ENCODE measurements at regions not wholly inside any gene's neighbourhood (a gene's known extent, or its start where the extent isn't known, plus 50 kb on each side); places are given as distances from the start of the nearest gene placed in this dataset.

DNA sequence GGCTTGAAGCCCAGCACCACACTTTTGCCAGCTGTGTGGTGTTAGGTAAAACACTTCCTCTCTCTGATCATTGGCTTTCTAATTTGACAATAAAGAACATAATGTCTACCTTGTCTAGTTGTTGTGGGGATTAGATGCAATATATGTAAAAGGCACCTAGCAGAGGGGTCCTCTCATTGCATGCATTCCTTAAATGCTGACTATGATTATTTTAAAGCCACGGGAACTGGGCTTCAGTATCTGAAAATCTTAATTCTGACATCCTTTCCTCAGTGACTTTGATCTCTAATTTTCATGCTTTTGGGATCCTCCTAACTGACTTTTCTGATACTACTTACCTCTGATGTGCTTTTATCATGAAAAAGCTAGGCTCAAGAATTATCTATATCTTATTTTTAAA, 596.3 kb downstream of the TAFA4 start:
- no peak overlapping the region for H3K14ac ChIP-seq (ENCODE audit: insufficient read length)
- H4K20me1 ChIP-seq (replicated peaks in 1 of 2; ENCODE audit: control insufficient read depth in 1 of 2, insufficient read depth in 2 of 2, low read length in 2 of 2), result no peaks in the 10 kb centered on the region
- H3K23me2 ChIP-seq (ENCODE audit: low read depth, low read length), result no peaks in the 10 kb centered on the region
- H3K27me3 ChIP-seq (replicated peaks in 1 of 4; ENCODE audit: control insufficient read depth in 3 of 4, extremely low read depth in 1 of 4, insufficient read depth in 3 of 4, low read length in 3 of 4), result no peaks in the 10 kb centered on the region
- no peaks in the 10 kb centered on the region for H3K36me3 ChIP-seq (ENCODE audit: control insufficient read depth in 2 of 4, insufficient read depth in 4 of 4, low read length in 3 of 4)
- no peak overlapping the region for H4K8ac ChIP-seq (ENCODE audit: extremely low read depth, insufficient read depth, low read length)
- no peak overlapping the region for H3K23ac ChIP-seq (ENCODE audit: insufficient read length)
- WGBS, 2 experiments (ENCODE audit: extremely low coverage in 1 of 2, insufficient coverage in 1 of 2, insufficient read length in 1 of 2, insufficient replicate concordance in 2 of 2, low coverage in 1 of 2, low lambda C conversion rate in 2 of 2, missing lambda C conversion rate in 1 of 2), result 100% methylated on average over 1 of the region's 1 CpG; no CpG with 5 or more reads in 1 of the 2 experiments
- H3K56ac ChIP-seq (replicated peaks; ENCODE audit: insufficient read length, low read depth, low read length), result no peak overlapping the region
- no peak overlapping the region for H2BK5ac ChIP-seq (ENCODE audit: low read depth, low read length)
- H4K91ac ChIP-seq (replicated peaks; ENCODE audit: insufficient read length, low read length), result no peak overlapping the region
- H3K4me2 ChIP-seq (ENCODE audit: insufficient read depth in 1 of 2, low read depth in 2 of 2, low read length in 2 of 2), result no peak overlapping the region
- no peaks in the 10 kb centered on the region for H3K4me1 ChIP-seq (replicated peaks in 1 of 4; ENCODE audit: control insufficient read depth in 3 of 4, insufficient read depth in 4 of 4, low read length in 3 of 4)
- no peaks in the 10 kb centered on the region for H3K9me3 ChIP-seq (ENCODE audit: insufficient read depth in 2 of 2, low read depth in 1 of 2, low read length in 1 of 2)
- H3K79me1 ChIP-seq (ENCODE audit: low read depth, low read length), result no peaks in the 10 kb centered on the region
- ChIA-PET CTCF (ENCODE audit: partially characterized antibody) (no interaction called here), POLR2A (ENCODE audit: partially characterized antibody) (no interaction called here)
- H2BK20ac ChIP-seq (ENCODE audit: low read length), result no peak overlapping the region
- no peak overlapping the region for H2AK5ac ChIP-seq (ENCODE audit: low read depth, low read length)
- no peak overlapping the region for H2BK12ac ChIP-seq (ENCODE audit: low read depth, low read length)
- no peak overlapping the region for H3K9ac ChIP-seq (replicated peaks in 1 of 4; ENCODE audit: extremely low read depth in 1 of 4, low read depth in 3 of 4, low read length in 3 of 4)
- no peak for FAIRE-seq
- no peak for DNase-seq (ENCODE audit: low read depth in 1 of 2, low spot score in 2 of 2)
- no peak overlapping the region for H2BK15ac ChIP-seq (ENCODE audit: low read length)
- no peaks in the 10 kb centered on the region for H3K79me2 ChIP-seq (ENCODE audit: control insufficient read depth in 1 of 2, insufficient read depth in 2 of 2, low read length in 2 of 2)
- no peak overlapping the region for H4K5ac ChIP-seq (ENCODE audit: insufficient read length, low read depth, low read length)
- no peak overlapping the region for H3K4me3 ChIP-seq (ENCODE audit: extremely low read depth in 1 of 4, insufficient read depth in 2 of 4, low read depth in 3 of 4, low read length in 4 of 4)
- no peak overlapping the region for H3K27ac ChIP-seq (ENCODE audit: low read depth, low read length)
- no peak overlapping the region for H3K4ac ChIP-seq (replicated peaks; ENCODE audit: insufficient read length, low read depth, low read length)
- no peak overlapping the region for H2BK120ac ChIP-seq (replicated peaks; ENCODE audit: low read depth, low read length)
- H2AFZ ChIP-seq (ENCODE audit: low read length), result no peak overlapping the region
- no peak overlapping the region for H3K18ac ChIP-seq (ENCODE audit: extremely low read depth, low read length)
- no peak for TF ChIP-seq BCL11A (IDR thresholded peaks at IDR 0.05; ENCODE audit: low read depth in 2 of 2, low read length in 2 of 2)
- no peak for TF ChIP-seq CEBPB (IDR thresholded peaks at IDR 0.05; ENCODE audit: low read depth, low read length)
- no peak for TF ChIP-seq SIX5 (IDR thresholded peaks at IDR 0.05; ENCODE audit: low read depth, low read length)
- no peak for TF ChIP-seq TAF1 (IDR thresholded peaks at IDR 0.05; ENCODE audit: low read depth, low read length)
- TF ChIP-seq USF2 (IDR thresholded peaks at IDR 0.05; ENCODE audit: low read length), result no peak
- TF ChIP-seq NANOG (IDR thresholded peaks at IDR 0.05; ENCODE audit: insufficient read depth, low read depth, low read length, poor library complexity, severe bottlenecking), result no peak
- no peak for TF ChIP-seq SP1 (IDR thresholded peaks at IDR 0.05; ENCODE audit: low read depth, low read length)
- no peak for TF ChIP-seq CREB1 (IDR thresholded peaks at IDR 0.05)
- TF ChIP-seq, protein P1, sequence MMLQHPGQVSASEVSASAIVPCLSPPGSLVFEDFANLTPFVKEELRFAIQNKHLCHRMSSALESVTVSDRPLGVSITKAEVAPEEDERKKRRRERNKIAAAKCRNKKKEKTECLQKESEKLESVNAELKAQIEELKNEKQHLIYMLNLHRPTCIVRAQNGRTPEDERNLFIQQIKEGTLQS (IDR thresholded peaks at IDR 0.05; ENCODE audit: insufficient read depth, low read depth, low read length), result no peak
- TF ChIP-seq POLR2AphosphoS5 (IDR thresholded peaks at IDR 0.05; ENCODE audit: low read depth, low read length), result no peak
- no peak for TF ChIP-seq ZNF274 (IDR thresholded peaks at IDR 0.05; ENCODE audit: borderline replicate concordance, extremely low read depth, low read length)
- no peak for TF ChIP-seq CBX8 (IDR thresholded peaks at IDR 0.05; ENCODE audit: borderline replicate concordance, low read depth, low read length)
- TF ChIP-seq HDAC2 (IDR thresholded peaks at IDR 0.05; ENCODE audit: borderline replicate concordance in 1 of 2, low read depth in 2 of 2, low read length in 2 of 2), result no peak
- no peak for TF ChIP-seq SIN3A (conservative IDR thresholded peaks at IDR 0.05 in 1 of 2, IDR thresholded peaks at IDR 0.05 in 1 of 2; ENCODE audit: low read depth in 1 of 2, low read length in 2 of 2)
